IMR-90 (cell line): ENCODE measurements at regions not wholly inside any gene's neighbourhood (a gene's known extent, or its start where the extent isn't known, plus 50 kb on each side); places are given as distances from the start of the nearest gene placed in this dataset.

ENCODE experiments used
- CTCF ChIP-seq: conservative IDR thresholded peaks from 2 replicates; pipeline ENCODE4 v1.5.1; 2012; ENCODE audit warnings: mild to moderate bottlenecking, low read depth, low read length, improper control_type of control experiment
- ELK1 ChIP-seq: fragments of 150-350 bp; IDR thresholded peaks from 2 replicates; pipeline ENCODE4 v1.6.1; 2016; ENCODE audit warnings: low read depth, mild to moderate bottlenecking, low read length, moderate library complexity, borderline replicate concordance
- MAFK ChIP-seq: IDR thresholded peaks from 2 replicates; pipeline ENCODE4 v1.6.1; 2012; ENCODE audit warnings: low read depth, low read length, improper control_type of control experiment
- MXI1 ChIP-seq: IDR thresholded peaks from 2 replicates; pipeline ENCODE4 v1.6.1; 2012; ENCODE audit warnings: low read depth, mild to moderate bottlenecking, low read length, moderate library complexity, borderline replicate concordance
- POLR2A ChIP-seq: IDR thresholded peaks from 2 replicates; pipeline ENCODE4 v1.6.1; 2012; ENCODE audit warnings: mild to moderate bottlenecking, low read depth, low read length
- RAD21 ChIP-seq: IDR thresholded peaks from 2 replicates; pipeline ENCODE4 v1.6.1; 2012; ENCODE audit warnings: low read length, improper control_type of control experiment
- USF2 ChIP-seq: fragments of 150-350 bp; IDR thresholded peaks from 2 replicates; pipeline ENCODE4 v1.6.1; 2017; ENCODE audit warnings: mild to moderate bottlenecking, antibody characterized with exemption, low read length, low read depth

- TF ChIP-seq CTCF: no peak
- TF ChIP-seq MAFK: no peak
- no peak for TF ChIP-seq MXI1
- TF ChIP-seq POLR2A: no peak
- no peak for TF ChIP-seq RAD21
- TF ChIP-seq USF2: no peak
- TF ChIP-seq ELK1: no peak
These were observed 93.5 kb downstream of the COPS8 start for GRCh38 chr2:237179161-237179560.
